Progenitor cell of endocrine pancreas (in vitro differentiated cells): ENCODE measurements at regions not wholly inside any gene's neighbourhood (a gene's known extent, or its start where the extent isn't known, plus 50 kb on each side); places are given as distances from the start of the nearest gene placed in this dataset.

ENCODE experiments used
- DNase-seq: peaks from one replicate; pipeline ENCODE4 v3.0.0; 2021; ENCODE audit warnings: low spot score; ENCODE audit not compliant: unreplicated experiment
- H3K27ac Mint-ChIP-seq: 2 replicates; pipeline ENCODE4 v1.8.0; 2021; ENCODE audit warnings: mild to moderate bottlenecking, moderate library complexity, mixed read lengths
- H3K27me3 Mint-ChIP-seq: 2 replicates; pipeline ENCODE4 v1.8.0; 2021; ENCODE audit warnings: mixed read lengths
- H3K36me3 Mint-ChIP-seq: 2 replicates; pipeline ENCODE4 v1.8.0; 2022; ENCODE audit warnings: mixed read lengths; ENCODE audit not compliant: insufficient read depth
- H3K4me1 Mint-ChIP-seq: 2 replicates; pipeline ENCODE4 v1.8.0; 2021; ENCODE audit warnings: low read depth, mixed read lengths
- H3K4me3 Mint-ChIP-seq: 2 replicates; pipeline ENCODE4 v1.8.0; 2021; ENCODE audit warnings: low read depth, mild to moderate bottlenecking, moderate library complexity, mixed read lengths
- H3K9me3 Mint-ChIP-seq: 2 replicates; pipeline ENCODE4 v1.8.0; 2021; ENCODE audit warnings: low read depth, mixed read lengths
- TF ChIP-seq, protein P1 (sequence below): fragments of 200-600 bp; sonication (generic); IDR thresholded peaks from one replicate; pipeline ENCODE4 v1.5.0; 2021; ENCODE audit warnings: antibody characterized with exemption, mild to moderate bottlenecking; ENCODE audit not compliant: unreplicated experiment

- no peak for DNase-seq
- Mint-ChIP-seq H3K27ac (no peak overlapping the region), H3K36me3 (no peaks in the 10 kb centered on the region), H3K27me3 (peaks cover 11% of the 10 kb centered on the region), H3K4me3 (no peak overlapping the region), H3K4me1 (no peaks in the 10 kb centered on the region), H3K9me3 (peaks cover 19% of the 10 kb centered on the region)
- TF ChIP-seq, protein P1, sequence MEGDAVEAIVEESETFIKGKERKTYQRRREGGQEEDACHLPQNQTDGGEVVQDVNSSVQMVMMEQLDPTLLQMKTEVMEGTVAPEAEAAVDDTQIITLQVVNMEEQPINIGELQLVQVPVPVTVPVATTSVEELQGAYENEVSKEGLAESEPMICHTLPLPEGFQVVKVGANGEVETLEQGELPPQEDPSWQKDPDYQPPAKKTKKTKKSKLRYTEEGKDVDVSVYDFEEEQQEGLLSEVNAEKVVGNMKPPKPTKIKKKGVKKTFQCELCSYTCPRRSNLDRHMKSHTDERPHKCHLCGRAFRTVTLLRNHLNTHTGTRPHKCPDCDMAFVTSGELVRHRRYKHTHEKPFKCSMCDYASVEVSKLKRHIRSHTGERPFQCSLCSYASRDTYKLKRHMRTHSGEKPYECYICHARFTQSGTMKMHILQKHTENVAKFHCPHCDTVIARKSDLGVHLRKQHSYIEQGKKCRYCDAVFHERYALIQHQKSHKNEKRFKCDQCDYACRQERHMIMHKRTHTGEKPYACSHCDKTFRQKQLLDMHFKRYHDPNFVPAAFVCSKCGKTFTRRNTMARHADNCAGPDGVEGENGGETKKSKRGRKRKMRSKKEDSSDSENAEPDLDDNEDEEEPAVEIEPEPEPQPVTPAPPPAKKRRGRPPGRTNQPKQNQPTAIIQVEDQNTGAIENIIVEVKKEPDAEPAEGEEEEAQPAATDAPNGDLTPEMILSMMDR: no peak
These were observed 153.5 kb downstream of the RPIA start for GRCh38 chr2:88844960-88845359.

DNA sequence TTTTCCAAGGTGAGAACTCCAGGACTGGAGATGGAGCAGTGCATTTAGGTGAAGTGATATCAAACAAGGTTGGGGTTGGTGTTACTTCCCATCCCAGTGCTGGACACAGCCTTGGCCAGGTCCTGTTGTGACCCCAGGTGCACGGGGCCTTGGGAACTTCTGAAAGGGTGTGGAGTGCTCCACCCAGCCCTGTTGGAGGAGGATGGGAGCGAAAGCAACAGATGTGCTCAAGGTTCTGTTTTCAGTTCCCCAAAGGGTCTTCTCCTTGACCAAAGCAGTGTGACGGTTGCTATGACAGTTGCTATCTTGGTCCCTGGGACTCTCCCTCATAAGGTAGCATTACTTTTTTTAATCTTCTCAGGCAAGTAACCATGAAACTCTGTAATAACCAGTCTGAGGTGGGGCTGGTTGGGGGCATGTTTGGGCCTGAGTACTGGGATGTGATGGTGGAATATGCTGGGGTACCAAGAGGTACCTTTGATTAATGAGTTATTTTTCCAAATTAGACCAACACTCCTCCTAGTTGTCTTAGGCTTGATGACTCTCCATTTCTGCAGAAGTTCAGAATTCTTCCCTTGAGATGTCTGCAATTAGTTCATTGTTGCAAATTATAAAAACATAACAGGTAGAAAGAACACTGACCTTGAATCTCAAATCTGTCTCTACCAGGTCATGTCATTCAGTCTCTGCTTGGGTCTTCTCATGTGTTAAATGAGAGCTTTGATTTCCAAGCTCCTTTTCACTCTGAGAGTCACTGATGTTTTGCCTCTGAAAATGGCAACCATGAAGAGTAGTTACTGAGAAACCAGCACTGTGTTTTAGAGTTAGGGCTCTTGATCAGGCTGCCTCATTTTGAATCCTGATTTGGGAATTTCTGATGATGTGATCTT is 154.5 kb downstream of the RPIA start:
- Mint-ChIP-seq H3K9me3 (peaks cover 14% of the 10 kb centered on the region), H3K27ac (no peak overlapping the region), H3K27me3 (peaks cover 11% of the 10 kb centered on the region)

GRCh38 chr2:88852753-88853402 is 161.4 kb downstream of the RPIA start:
- no peak overlapping the region for H3K27ac Mint-ChIP-seq
- no peak for DNase-seq
- H3K27me3 Mint-ChIP-seq: peaks cover 5% of the 10 kb centered on the region
- peaks cover 2% of the 10 kb centered on the region for H3K4me1 Mint-ChIP-seq
- TF ChIP-seq, protein P1: no peak
- no peak overlapping the region for H3K4me3 Mint-ChIP-seq
- H3K9me3 Mint-ChIP-seq: peaks cover 19% of the 10 kb centered on the region
- no peaks in the 10 kb centered on the region for H3K36me3 Mint-ChIP-seq

More for the DNA sequence above, 154.5 kb downstream of the RPIA start:
- no peak overlapping the region for H3K4me3 Mint-ChIP-seq
- no peaks in the 10 kb centered on the region for H3K36me3 Mint-ChIP-seq
- no peaks in the 10 kb centered on the region for H3K4me1 Mint-ChIP-seq
- DNase-seq: no peak
- TF ChIP-seq, protein P1: no peak

GRCh38 chr2:88853403-88853790 is 161.9 kb downstream of the RPIA start:
- Mint-ChIP-seq H3K4me3 (no peak overlapping the region), H3K36me3 (no peaks in the 10 kb centered on the region), H3K4me1 (peaks cover 5% of the 10 kb centered on the region), H3K27me3 (peaks cover 2% of the 10 kb centered on the region), H3K27ac (no peak overlapping the region), H3K9me3 (peaks cover 15% of the 10 kb centered on the region)
- TF ChIP-seq, protein P1: no peak
- DNase-seq: no peak

DNA sequence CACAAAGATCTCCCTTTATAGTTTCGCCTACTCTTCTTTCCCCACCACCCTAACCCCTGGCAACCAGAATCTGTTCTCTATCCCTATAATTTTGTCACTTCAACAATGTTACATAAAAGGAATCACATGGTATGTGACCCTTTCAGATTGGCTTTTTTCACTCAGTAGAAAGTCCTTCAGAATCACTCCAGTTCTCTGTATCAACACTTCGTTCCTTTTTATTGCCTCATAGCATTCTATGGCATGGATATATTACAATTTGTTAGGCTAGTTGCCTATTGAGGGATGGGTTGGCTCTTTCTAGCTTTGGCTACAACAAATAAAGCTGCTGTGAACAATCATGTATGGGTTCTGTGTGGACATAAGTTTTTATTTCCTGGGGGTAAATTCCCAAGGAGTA is 163.1 kb downstream of the RPIA start:
- no peaks in the 10 kb centered on the region for H3K36me3 Mint-ChIP-seq
- no peaks in the 10 kb centered on the region for H3K27me3 Mint-ChIP-seq

More for the DNA sequence above, 163.1 kb downstream of the RPIA start:
- Mint-ChIP-seq H3K4me1 (peaks cover 5% of the 10 kb centered on the region), H3K9me3 (peaks cover 12% of the 10 kb centered on the region), H3K27ac (no peak overlapping the region), H3K4me3 (no peak overlapping the region)
- TF ChIP-seq, protein P1: no peak
- DNase-seq: no peak
